ENCODE measurements at regions not wholly inside any gene's neighbourhood (a gene's known extent, or its start where the extent isn't known, plus 50 kb on each side); places are given as distances from the start of the nearest gene placed in this dataset.

- Histone ChIP-seq H3K36me3 (no peaks in the 10 kb centered on the region), H3K27me3 (no peaks in the 10 kb centered on the region), H3K27ac (no peak overlapping the region), H3K4me1 (peaks cover 16 to 20% of the 10 kb centered on the region in 2 donors), H3K9me3 (no peaks in the 10 kb centered on the region), H3K4me3 (replicated peaks in 1 of 3) (no peak overlapping the region)
- DNase-seq, result peak; percentile 27 to 45
- intact Hi-C loops (cut with DNase I), result no loop called here
- no peak for TF ChIP-seq POLR2A (IDR thresholded peaks at IDR 0.05)
- TF ChIP-seq CTCF (IDR thresholded peaks at IDR 0.05), result no peak
- WGBS, 2 donors, result 33 to 49% methylated on average over 2 of the region's 2 CpGs
Observed at GRCh38 chr2:41741951-41742595, 305.7 kb upstream of the PKDCC start.

DNA sequence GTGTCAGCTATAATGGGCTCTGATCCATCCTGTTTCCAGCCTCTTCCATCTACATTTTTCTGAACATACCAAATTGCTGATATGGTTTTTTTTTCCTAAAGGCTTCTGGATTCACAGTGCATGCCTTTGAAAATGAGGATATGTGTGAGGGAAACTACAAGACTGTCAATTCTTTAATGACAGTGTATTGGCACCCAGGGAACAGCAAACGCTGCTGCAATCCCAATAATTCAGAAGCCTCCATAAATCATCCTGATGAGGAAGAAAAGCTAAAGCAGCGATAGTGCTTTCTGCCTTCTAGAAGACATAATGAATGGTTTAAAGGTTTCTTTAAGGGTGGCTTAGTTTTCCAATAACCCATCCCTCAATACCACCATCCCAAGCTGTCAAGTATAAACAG is 304.5 kb upstream of the PKDCC start:
- Histone ChIP-seq H3K36me3 (no peaks in the 10 kb centered on the region), H3K9me3 (no peaks in the 10 kb centered on the region), H3K4me1 (peaks cover 10 to 14% of the 10 kb centered on the region in 2 donors), H3K27me3 (no peaks in the 10 kb centered on the region), H3K27ac (no peak overlapping the region), H3K4me3 (replicated peaks in 1 of 3) (no peak overlapping the region)
- TF ChIP-seq POLR2A (IDR thresholded peaks at IDR 0.05) (no peak), CTCF (IDR thresholded peaks at IDR 0.05) (no peak)
- intact Hi-C loops (cut with DNase I), result no loop called here
- DNase-seq, result no peak
- WGBS, 2 donors, result 75 to 93% methylated on average over 2 of the region's 2 CpGs

DNA sequence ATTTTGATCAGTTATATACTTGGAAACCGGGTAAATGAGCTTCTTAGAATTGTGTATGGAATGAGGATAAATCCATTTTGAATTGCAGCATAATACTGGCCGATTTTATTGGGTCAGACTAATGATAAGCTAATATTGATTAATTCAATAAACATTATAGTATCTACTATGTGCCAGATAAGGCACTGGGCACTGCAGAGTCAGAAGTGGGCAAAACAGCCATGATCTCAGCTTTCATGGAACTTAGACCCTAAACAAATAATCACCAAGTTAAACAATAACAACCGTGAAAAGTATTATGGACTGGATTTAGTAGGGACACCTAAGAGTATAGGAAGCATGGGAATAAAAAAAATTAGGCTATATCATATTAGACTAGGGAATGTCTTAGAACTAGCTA is 297.0 kb upstream of the PKDCC start:
- Histone ChIP-seq H3K27ac (no peak overlapping the region), H3K9me3 (no peaks in the 10 kb centered on the region), H3K36me3 (no peaks in the 10 kb centered on the region), H3K27me3 (no peaks in the 10 kb centered on the region), H3K4me1 (no peaks in the 10 kb centered on the region), H3K4me3 (replicated peaks in 1 of 3) (no peak overlapping the region)
- intact Hi-C loops (cut with DNase I), result no loop called here
- no peak for TF ChIP-seq POLR2A (IDR thresholded peaks at IDR 0.05)
- no peak for TF ChIP-seq CTCF (IDR thresholded peaks at IDR 0.05)
- DNase-seq, result no peak
- 82 to 85% methylated on average over 3 of the region's 3 CpGs for WGBS, 2 donors

DNA sequence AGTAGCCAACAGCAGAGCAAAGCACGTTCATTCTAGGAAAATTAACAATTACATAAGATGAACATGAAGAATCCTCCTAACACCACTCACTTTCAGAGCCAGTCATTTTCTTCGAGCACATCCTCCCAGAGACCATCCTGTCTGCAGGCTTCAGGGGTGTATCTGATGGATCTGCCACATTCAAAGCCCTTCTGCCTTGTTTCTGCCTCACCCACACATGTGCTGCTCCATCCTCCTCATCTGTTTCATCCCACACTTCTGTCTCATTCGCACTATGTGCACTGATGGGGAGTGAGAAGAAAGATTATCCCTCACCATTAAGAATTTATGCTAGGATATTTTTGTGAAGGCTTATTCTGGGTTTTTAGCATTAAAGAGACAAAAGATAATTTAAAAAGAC is 287.9 kb upstream of the PKDCC start:
- Histone ChIP-seq H3K27me3 (no peaks in the 10 kb centered on the region), H3K27ac (no peak overlapping the region), H3K4me3 (replicated peaks in 1 of 3) (no peak overlapping the region), H3K36me3 (no peaks in the 10 kb centered on the region), H3K4me1 (peaks cover 0 to 3% of the 10 kb centered on the region in 2 donors), H3K9me3 (no peaks in the 10 kb centered on the region)
- no peak for DNase-seq
- TF ChIP-seq CTCF (IDR thresholded peaks at IDR 0.05) (no peak), POLR2A (IDR thresholded peaks at IDR 0.05) (no peak)
- WGBS, 2 donors, result 84% methylated on average over 3 of the region's 3 CpGs
- intact Hi-C loops (cut with DNase I), result no loop called here

- no peak overlapping the region for H3K4me3 ChIP-seq (replicated peaks in 1 of 3)
- H3K36me3 ChIP-seq, result no peaks in the 10 kb centered on the region
- peaks cover 0 to 3% of the 10 kb centered on the region in 2 donors for H3K4me1 ChIP-seq
- no peak overlapping the region for H3K27ac ChIP-seq
- no peaks in the 10 kb centered on the region for H3K9me3 ChIP-seq
- no peaks in the 10 kb centered on the region for H3K27me3 ChIP-seq
- no peak for DNase-seq
- TF ChIP-seq CTCF (IDR thresholded peaks at IDR 0.05) (no peak), POLR2A (IDR thresholded peaks at IDR 0.05) (no peak)
- WGBS, 2 donors, result 78 to 79% methylated on average over 4 of the region's 4 CpGs
- intact Hi-C loops (cut with DNase I), result no loop called here
Observed at GRCh38 chr2:41763141-41763540, 284.7 kb upstream of the PKDCC start.

Data from thyroid gland (tissue), 4 donors.